Osteoblast (primary cell): ENCODE measurements at regions not wholly inside any gene's neighbourhood (a gene's known extent, or its start where the extent isn't known, plus 50 kb on each side); places are given as distances from the start of the nearest gene placed in this dataset.

Source experiments
- DNase-seq: peaks from one replicate; pipeline ENCODE4 v3.0.0; 2011; ENCODE audit warnings: low spot score, mixed read lengths; ENCODE audit not compliant: insufficient read length; ENCODE audit errors: missing footprints
- H2AFZ ChIP-seq: 2 replicates; pipeline ENCODE4 v1.6.0; 2011; ENCODE audit warnings: mild to moderate bottlenecking, low read length
- H3K27ac ChIP-seq: 2 replicates; pipeline ENCODE4 v1.5.1; 2011; ENCODE audit warnings: mild to moderate bottlenecking, low read depth, low read length, moderate library complexity
- H3K27me3 ChIP-seq: 2 replicates; pipeline ENCODE4 v1.6.0; 2012; ENCODE audit warnings: mild to moderate bottlenecking, control low read depth, inconsistent platforms, low read length, moderate library complexity; ENCODE audit not compliant: insufficient read depth
- H3K36me3 ChIP-seq: 2 replicates; pipeline ENCODE4 v1.5.1; 2011; ENCODE audit warnings: mild to moderate bottlenecking, low read length, control low read depth, moderate library complexity; ENCODE audit not compliant: insufficient read depth
- H3K4me1 ChIP-seq: 2 replicates; pipeline ENCODE4 v1.5.1; 2011; ENCODE audit warnings: mild to moderate bottlenecking, low read length, control low read depth, moderate library complexity; ENCODE audit not compliant: insufficient read depth
- H3K4me2 ChIP-seq: 2 replicates; pipeline ENCODE4 v1.6.0; 2011; ENCODE audit warnings: mild to moderate bottlenecking, low read length; ENCODE audit not compliant: insufficient read depth
- H3K4me3 ChIP-seq: fragments of 200-600 bp; sonication (generic); 3 replicates; pipeline ENCODE4 v1.5.1; 2012; ENCODE audit warnings: mild to moderate bottlenecking, low read length, inconsistent platforms; ENCODE audit not compliant: insufficient read depth
- H3K79me2 ChIP-seq: 2 replicates; pipeline ENCODE4 v1.6.0; 2012; ENCODE audit warnings: mild to moderate bottlenecking, low read length, control low read depth, inconsistent platforms; ENCODE audit not compliant: insufficient read depth
- H3K9me3 ChIP-seq: 2 replicates; pipeline ENCODE4 v1.5.1; 2011; ENCODE audit warnings: low read depth, low read length, control low read depth
- H4K20me1 ChIP-seq: 2 replicates; pipeline ENCODE4 v1.6.0; 2012; ENCODE audit warnings: mild to moderate bottlenecking, low read length, control low read depth; ENCODE audit not compliant: insufficient read depth
- CTCF ChIP-seq: IDR thresholded peaks from 2 replicates; pipeline ENCODE4 v1.5.1; 2011; ENCODE audit warnings: mild to moderate bottlenecking, low read depth, low read length, moderate library complexity; ENCODE audit errors: extremely low read depth

GRCh38 chr4:58075724-58076123 lies 965.5 kb upstream of the IGFBP7 start:
- Histone ChIP-seq H3K4me3 (no peak overlapping the region), H2AFZ (no peak overlapping the region), H3K27ac (no peak overlapping the region), H3K4me2 (no peak overlapping the region), H3K4me1 (no peaks in the 10 kb centered on the region), H3K36me3 (no peaks in the 10 kb centered on the region), H3K27me3 (no peaks in the 10 kb centered on the region), H3K9me3 (peaks cover 6% of the 10 kb centered on the region), H4K20me1 (no peaks in the 10 kb centered on the region), H3K79me2 (no peaks in the 10 kb centered on the region)
- no peak for TF ChIP-seq CTCF
- no peak for DNase-seq

- TF ChIP-seq CTCF, result no peak
- Histone ChIP-seq H3K36me3 (no peaks in the 10 kb centered on the region), H4K20me1 (no peaks in the 10 kb centered on the region), H3K4me1 (no peaks in the 10 kb centered on the region), H3K4me3 (no peak overlapping the region), H2AFZ (no peak overlapping the region), H3K27ac (no peak overlapping the region), H3K79me2 (no peaks in the 10 kb centered on the region), H3K4me2 (no peak overlapping the region), H3K27me3 (no peaks in the 10 kb centered on the region), H3K9me3 (peaks cover 9% of the 10 kb centered on the region)
- no peak for DNase-seq
These were observed 964.2 kb upstream of the IGFBP7 start for GRCh38 chr4:58074382-58074781.

- H3K9me3 ChIP-seq, result peaks cover 7% of the 10 kb centered on the region
- H3K4me2 ChIP-seq, result no peak overlapping the region
- no peaks in the 10 kb centered on the region for H3K79me2 ChIP-seq
- TF ChIP-seq CTCF, result no peak
- no peak overlapping the region for H3K27ac ChIP-seq
- H3K27me3 ChIP-seq, result no peaks in the 10 kb centered on the region
- H3K4me1 ChIP-seq, result no peaks in the 10 kb centered on the region
- no peak for DNase-seq
- no peaks in the 10 kb centered on the region for H3K36me3 ChIP-seq
- H3K4me3 ChIP-seq, result no peak overlapping the region
- H2AFZ ChIP-seq, result no peak overlapping the region
- H4K20me1 ChIP-seq, result no peaks in the 10 kb centered on the region
These were observed 960.5 kb upstream of the IGFBP7 start for GRCh38 chr4:58070726-58071125.

GRCh38 chr4:58064653-58065052 lies 954.5 kb upstream of the IGFBP7 start:
- no peak for DNase-seq
- peaks cover 2% of the 10 kb centered on the region for H3K9me3 ChIP-seq
- no peak overlapping the region for H2AFZ ChIP-seq
- no peaks in the 10 kb centered on the region for H3K27me3 ChIP-seq
- no peaks in the 10 kb centered on the region for H3K79me2 ChIP-seq
- no peaks in the 10 kb centered on the region for H3K4me1 ChIP-seq
- H3K27ac ChIP-seq, result no peak overlapping the region
- no peak overlapping the region for H3K4me3 ChIP-seq
- no peaks in the 10 kb centered on the region for H4K20me1 ChIP-seq
- no peaks in the 10 kb centered on the region for H3K36me3 ChIP-seq
- no peak for TF ChIP-seq CTCF
- H3K4me2 ChIP-seq, result no peak overlapping the region
